Spleen (tissue), 11 donors: ENCODE measurements at regions not wholly inside any gene's neighbourhood (a gene's known extent, or its start where the extent isn't known, plus 50 kb on each side); places are given as distances from the start of the nearest gene placed in this dataset.
"Not testable (repeated sequence)": the region's sequence is repeated elsewhere in the genome, so short reads cannot be mapped to it uniquely, and the experiment has no call there.

Source experiments
- DNase-seq: peaks from one replicate; pipeline ENCODE4 v3.0.0-alpha.2; 2020
- H3K27ac ChIP-seq, 8 donors: fragments of 200-600 bp; sonication (generic) in 7 of 8; 1 replicate in 4 of 8; 2 replicates in 4 of 8; pipeline versions ENCODE4 v1.5.0 to v1.8.0; 2016 to 2021; ENCODE audit warnings: inconsistent platforms in 4 of 8, mild to moderate bottlenecking in 4 of 8, moderate library complexity in 1 of 8
- H3K27me3 ChIP-seq, 7 donors: fragments of 200-600 bp; sonication (generic) in 6 of 7; replicated peaks in 1 of 7; 1 replicate in 4 of 7; 2 replicates in 3 of 7; pipeline versions ENCODE4 v1.5.0 to v1.8.0; 2016 to 2021; ENCODE audit warnings: inconsistent platforms in 3 of 7, mild to moderate bottlenecking in 1 of 7
- H3K36me3 ChIP-seq, 6 donors: fragments of 200-600 bp; sonication (generic) in 5 of 6; 1 replicate in 4 of 6; 2 replicates in 2 of 6; pipeline versions ENCODE4 v1.5.0 to v1.8.0; 2016 to 2021; ENCODE audit warnings: inconsistent platforms in 2 of 6
- H3K4me1 ChIP-seq, 6 donors: fragments of 200-600 bp; sonication (generic) in 5 of 6; 1 replicate in 3 of 6; 2 replicates in 3 of 6; pipeline versions ENCODE4 v1.5.0 to v1.8.0; 2016 to 2021; ENCODE audit warnings: inconsistent platforms in 3 of 6
- H3K4me3 ChIP-seq, 8 donors: fragments of 200-600 bp; sonication (generic) in 7 of 8; 1 replicate in 4 of 8; 2 replicates in 4 of 8; pipeline versions ENCODE4 v1.5.0 to v1.8.0; 2016 to 2021; ENCODE audit warnings: inconsistent platforms in 4 of 8, mild to moderate bottlenecking in 4 of 8, moderate library complexity in 2 of 8
- H3K9me3 ChIP-seq, 8 donors: fragments of 200-600 bp; sonication (generic) in 7 of 8; 1 replicate in 4 of 8; 2 replicates in 4 of 8; pipeline versions ENCODE4 v1.5.0 to v1.8.0; 2016 to 2021; ENCODE audit warnings: inconsistent platforms in 4 of 8
- POLR2A ChIP-seq, 3 donors: fragments of 450-650 bp; IDR thresholded peaks; one replicate each; pipeline ENCODE4 v1.5.1; 2017; ENCODE audit warnings: antibody characterized with exemption in 3 of 3, mild to moderate bottlenecking in 1 of 3
- POLR2AphosphoS5 ChIP-seq, 3 donors: sonication (generic); formaldehyde crosslinking; IDR thresholded peaks; one replicate each; pipeline ENCODE4 v1.5.1; 2017; ENCODE audit warnings: antibody characterized with exemption in 3 of 3
- WGBS, 5 donors: extraction: QIAGEN DNeasy Blood & Tissue Kit in 3 of 5; methylation state at CpG; one replicate each; pipeline versions ENCODE4 v1.1.5 to v1.1.7; 2013 to 2018; 5-methylcytosine and 5-hydroxymethylcytosine counted together
- intact Hi-C: fragments of 100-400 bp; cut with DNase I; formaldehyde crosslinking; loops from one replicate; pipeline ENCODE4 v1.15.0; 2023; ENCODE audit warnings: low total_unique reads
- TF ChIP-seq, protein P1 (sequence below), 11 experiments: fragments of 200-600 bp in 7 of 11; fragments of 450-650 bp in 4 of 11; sonication (generic) in 4 of 11; IDR thresholded peaks in 8 of 11; conservative IDR thresholded peaks in 3 of 11; 1 replicate in 7 of 11; 2 replicates in 4 of 11; pipeline versions ENCODE4 v1.4.0 to v1.8.0; 2016 to 2021; ENCODE audit warnings: antibody characterized with exemption in 11 of 11, inconsistent platforms in 4 of 11, mild to moderate bottlenecking in 1 of 11
- donor health status: healthy with polysubstance abuse.
- donor health status: DM: no; HTN: no; CAD: no; lungs with moderate emphysema.
- donor health status: DM: no; HTN: no; CAD: no.
- donor health status: Bipolar disorder and iron deficiency.
- donor health status: healthy.
- donor health status: DM: no; HTN: no; CAD: no.
- donor health status: DM: yes; HTN: yes; CAD: no.

DNA sequence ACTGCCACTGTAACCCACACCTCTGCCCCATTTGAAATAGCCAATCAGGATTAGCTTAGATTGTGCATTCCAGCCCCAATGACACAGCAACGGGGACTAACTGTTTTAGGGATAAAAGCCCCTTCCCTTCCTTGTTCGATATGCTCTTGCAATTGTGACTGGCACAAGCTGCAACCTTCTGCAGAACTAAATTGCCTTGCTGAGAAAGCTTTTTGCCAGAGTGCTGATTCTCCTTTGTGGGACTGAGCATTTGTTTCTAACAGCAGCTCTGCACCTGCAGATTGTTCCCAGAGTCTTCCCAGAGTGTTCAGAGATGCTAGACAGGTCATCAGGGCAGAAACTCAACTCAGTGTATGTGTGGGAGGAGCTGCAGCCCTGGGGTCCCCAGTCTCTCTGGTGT, 115.8 kb downstream of the ZNF675 start:
- intact Hi-C loops = no loop called here
- peaks cover 3 to 99% (median 86%) of the 10 kb centered on the region in 8 donors for H3K9me3 ChIP-seq
- no peak overlapping the region for H3K4me3 ChIP-seq
- no peaks in the 10 kb centered on the region for H3K36me3 ChIP-seq
- no peak overlapping the region for H3K27ac ChIP-seq
- no peak for DNase-seq
- H3K27me3 ChIP-seq = no peaks in the 10 kb centered on the region
- TF ChIP-seq POLR2A (IDR thresholded peaks at IDR 0.05) = no peak
- TF ChIP-seq, protein P1, sequence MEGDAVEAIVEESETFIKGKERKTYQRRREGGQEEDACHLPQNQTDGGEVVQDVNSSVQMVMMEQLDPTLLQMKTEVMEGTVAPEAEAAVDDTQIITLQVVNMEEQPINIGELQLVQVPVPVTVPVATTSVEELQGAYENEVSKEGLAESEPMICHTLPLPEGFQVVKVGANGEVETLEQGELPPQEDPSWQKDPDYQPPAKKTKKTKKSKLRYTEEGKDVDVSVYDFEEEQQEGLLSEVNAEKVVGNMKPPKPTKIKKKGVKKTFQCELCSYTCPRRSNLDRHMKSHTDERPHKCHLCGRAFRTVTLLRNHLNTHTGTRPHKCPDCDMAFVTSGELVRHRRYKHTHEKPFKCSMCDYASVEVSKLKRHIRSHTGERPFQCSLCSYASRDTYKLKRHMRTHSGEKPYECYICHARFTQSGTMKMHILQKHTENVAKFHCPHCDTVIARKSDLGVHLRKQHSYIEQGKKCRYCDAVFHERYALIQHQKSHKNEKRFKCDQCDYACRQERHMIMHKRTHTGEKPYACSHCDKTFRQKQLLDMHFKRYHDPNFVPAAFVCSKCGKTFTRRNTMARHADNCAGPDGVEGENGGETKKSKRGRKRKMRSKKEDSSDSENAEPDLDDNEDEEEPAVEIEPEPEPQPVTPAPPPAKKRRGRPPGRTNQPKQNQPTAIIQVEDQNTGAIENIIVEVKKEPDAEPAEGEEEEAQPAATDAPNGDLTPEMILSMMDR (IDR thresholded peaks at IDR 0.05 in 8 of 11, conservative IDR thresholded peaks at IDR 0.05 in 3 of 11) = no peak
- TF ChIP-seq POLR2AphosphoS5 (IDR thresholded peaks at IDR 0.05) = no peak
- 65 to 84% (median 75%) methylated on average over 2 of the region's 2 CpGs for WGBS, 5 donors
- no peaks in the 10 kb centered on the region for H3K4me1 ChIP-seq

DNA sequence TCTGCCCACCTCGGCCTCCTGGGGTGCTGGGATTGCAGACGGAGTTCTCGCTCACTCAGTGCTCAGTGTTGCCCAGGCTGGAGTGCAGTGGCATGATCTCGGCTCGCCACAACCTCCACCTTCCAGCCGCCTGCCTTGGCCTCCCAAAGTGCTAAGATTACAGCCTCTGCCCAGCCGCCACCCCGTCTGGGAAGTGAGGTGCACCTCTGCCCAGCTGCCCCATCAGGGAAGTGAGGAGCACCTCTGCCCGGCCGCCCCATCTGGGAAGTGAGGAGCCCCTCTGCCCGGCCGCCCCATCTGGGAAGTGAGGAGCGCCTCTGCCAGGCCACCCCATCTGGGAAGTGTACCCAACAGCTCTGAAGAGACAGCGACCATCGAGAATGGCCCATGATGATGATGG, 118.9 kb downstream of the ZNF675 start:
- H3K4me1 ChIP-seq, H3K36me3 ChIP-seq, H3K27me3 ChIP-seq, H3K27ac ChIP-seq, DNase-seq, H3K4me3 ChIP-seq, intact Hi-C loops: not testable (repeated sequence)
- WGBS, 5 donors = 85 to 92% (median 88%) methylated on average over 12 to 15 of the region's 15 CpGs
- peaks cover 3 to 99% (median 80%) of the 10 kb centered on the region in 8 donors for H3K9me3 ChIP-seq

DNA sequence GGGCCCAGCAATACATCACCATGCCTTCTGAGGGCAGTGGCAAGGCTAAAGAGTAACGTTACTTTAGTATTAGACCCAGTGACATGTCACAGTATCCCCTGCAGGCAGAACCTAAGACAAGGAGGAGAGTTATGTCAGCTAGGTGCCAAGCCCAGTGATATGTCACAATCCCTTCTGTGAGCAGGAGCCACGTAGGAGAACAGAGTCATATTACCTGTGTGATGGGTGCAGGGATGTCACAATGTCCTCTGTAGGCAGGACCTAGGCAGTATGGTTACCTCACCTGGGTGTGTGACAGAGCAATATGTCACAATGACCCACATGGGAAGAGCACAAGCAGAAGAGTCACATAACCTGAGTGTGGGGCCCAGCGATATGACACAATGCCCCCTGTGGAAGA, 121.8 kb downstream of the ZNF675 start:
- H3K4me1 ChIP-seq = no peaks in the 10 kb centered on the region
- TF ChIP-seq, protein P1 (IDR thresholded peaks at IDR 0.05 in 8 of 11, conservative IDR thresholded peaks at IDR 0.05 in 3 of 11) = no peak
- TF ChIP-seq POLR2AphosphoS5 (IDR thresholded peaks at IDR 0.05) (no peak), POLR2A (IDR thresholded peaks at IDR 0.05) (no peak)
- no peaks in the 10 kb centered on the region for H3K27me3 ChIP-seq
- intact Hi-C loops = no loop called here
- H3K27ac ChIP-seq = no peak overlapping the region
- WGBS, 5 donors = 69 to 81% (median 76%) methylated on average over 3 of the region's 3 CpGs
- DNase-seq = no peak
- H3K9me3 ChIP-seq = peaks cover 0 to 94% (median 60%) of the 10 kb centered on the region in 8 donors
- no peak overlapping the region for H3K4me3 ChIP-seq
- H3K36me3 ChIP-seq = no peaks in the 10 kb centered on the region

DNA sequence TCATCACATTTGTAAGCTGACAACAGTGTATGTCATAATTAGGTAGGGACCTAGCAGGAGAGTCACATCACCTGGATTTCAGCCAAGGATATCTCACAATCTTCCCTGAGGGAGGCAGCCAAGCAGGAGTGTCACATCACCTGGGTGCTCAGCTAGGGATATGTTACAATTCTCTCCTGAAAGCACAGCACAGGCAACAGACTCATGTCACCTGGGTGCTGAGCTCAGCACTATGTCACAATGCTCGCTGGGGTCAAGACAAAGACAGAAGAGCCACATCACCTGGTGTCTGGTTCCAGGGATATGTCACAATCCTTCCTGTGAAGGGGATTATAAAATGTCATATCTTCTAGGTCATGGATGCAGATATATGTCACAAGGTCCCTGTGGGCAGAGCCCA, 123.7 kb downstream of the ZNF675 start:
- no peak for DNase-seq
- TF ChIP-seq POLR2AphosphoS5 (IDR thresholded peaks at IDR 0.05) = no peak
- no peak for TF ChIP-seq POLR2A (IDR thresholded peaks at IDR 0.05)
- TF ChIP-seq, protein P1 (IDR thresholded peaks at IDR 0.05 in 8 of 11, conservative IDR thresholded peaks at IDR 0.05 in 3 of 11) = no peak
- intact Hi-C loops = no loop called here
- no peak overlapping the region for H3K27ac ChIP-seq
- H3K4me3 ChIP-seq = no peak overlapping the region
- peaks cover 0 to 94% (median 49%) of the 10 kb centered on the region in 8 donors for H3K9me3 ChIP-seq
- no peaks in the 10 kb centered on the region for H3K4me1 ChIP-seq
- no peaks in the 10 kb centered on the region for H3K27me3 ChIP-seq
- H3K36me3 ChIP-seq = no peaks in the 10 kb centered on the region
- 55 to 75% (median 66%) methylated on average over 1 of the region's 1 CpG for WGBS, 5 donors

DNA sequence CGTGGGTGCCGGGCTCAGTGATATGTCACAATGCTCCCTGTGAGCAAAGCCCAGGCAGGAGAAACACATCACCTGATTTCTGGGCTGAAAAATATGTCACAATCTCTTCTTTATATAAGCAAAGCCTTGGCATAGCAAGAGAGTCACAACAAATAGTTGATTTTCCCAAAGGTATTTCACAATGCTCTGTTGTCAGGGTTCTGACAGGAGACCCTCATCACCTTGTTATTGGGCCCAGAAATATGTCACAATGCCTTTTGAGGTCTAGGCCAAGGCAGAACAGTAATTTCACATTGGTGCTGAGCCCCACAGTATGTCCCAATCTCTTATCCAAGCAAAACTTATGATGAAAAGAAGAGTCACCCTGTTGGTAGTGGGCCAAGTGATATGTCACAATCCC, 125.7 kb downstream of the ZNF675 start:
- H3K36me3 ChIP-seq = no peaks in the 10 kb centered on the region
- DNase-seq = no peak
- H3K9me3 ChIP-seq = peaks cover 0 to 92% (median 33%) of the 10 kb centered on the region in 8 donors
- H3K4me3 ChIP-seq = no peak overlapping the region
- WGBS, 5 donors = 83 to 98% (median 88%) methylated on average over 2 of the region's 2 CpGs
- no peak overlapping the region for H3K27ac ChIP-seq
- H3K4me1 ChIP-seq = no peaks in the 10 kb centered on the region
- intact Hi-C loops = no loop called here
- no peaks in the 10 kb centered on the region for H3K27me3 ChIP-seq
- TF ChIP-seq, protein P1 (IDR thresholded peaks at IDR 0.05 in 8 of 11, conservative IDR thresholded peaks at IDR 0.05 in 3 of 11) = no peak
- TF ChIP-seq POLR2A (IDR thresholded peaks at IDR 0.05) (no peak), POLR2AphosphoS5 (IDR thresholded peaks at IDR 0.05) (no peak)
